GM21526 (cell line): ENCODE measurements at regions not wholly inside any gene's neighbourhood (a gene's known extent, or its start where the extent isn't known, plus 50 kb on each side); places are given as distances from the start of the nearest gene placed in this dataset.
"Not testable (repeated sequence)": the region's sequence is repeated elsewhere in the genome, so short reads cannot be mapped to it uniquely, and the experiment has no call there.

Source experiments
- ATAC-seq: cut with Tn5 transposase; IDR thresholded peaks from one replicate; pipeline ENCODE4 v1.9.1; 2021; ENCODE audit warnings: moderate library complexity; ENCODE audit not compliant: unreplicated experiment, low FRiP score

- ATAC-seq = no peak
These were observed 1050.6 kb upstream of the GRIA3 start for GRCh38 chrX:122133478-122133877.

GRCh38 chrX:122134291-122134690 lies 1049.8 kb upstream of the GRIA3 start:
- no peak for ATAC-seq

- ATAC-seq = no peak
These were observed 1049.0 kb upstream of the GRIA3 start for GRCh38 chrX:122135070-122135469.

- ATAC-seq = not testable (repeated sequence)
These were observed 1043.9 kb upstream of the GRIA3 start for GRCh38 chrX:122140219-122140618.

- no peak for ATAC-seq
These were observed 1030.1 kb upstream of the GRIA3 start for GRCh38 chrX:122154019-122154418.

- no peak for ATAC-seq
These were observed 1015.8 kb upstream of the GRIA3 start for GRCh38 chrX:122168241-122168640.

GRCh38 chrX:122184791-122185190 lies 999.3 kb upstream of the GRIA3 start:
- no peak for ATAC-seq

- no peak for ATAC-seq
These were observed 996.9 kb upstream of the GRIA3 start for GRCh38 chrX:122187069-122187713.

- no peak for ATAC-seq
These were observed 995.3 kb upstream of the GRIA3 start for GRCh38 chrX:122188751-122189150.

GRCh38 chrX:122196343-122196742 lies 987.7 kb upstream of the GRIA3 start:
- ATAC-seq = no peak

GRCh38 chrX:122203399-122203798 lies 980.7 kb upstream of the GRIA3 start:
- no peak for ATAC-seq

GRCh38 chrX:122218666-122219065 lies 965.4 kb upstream of the GRIA3 start:
- no peak for ATAC-seq

- ATAC-seq = no peak
These were observed 964.9 kb upstream of the GRIA3 start for GRCh38 chrX:122219226-122219625.

- no peak for ATAC-seq
These were observed 964.3 kb upstream of the GRIA3 start for GRCh38 chrX:122219735-122220134.

- ATAC-seq = no peak
These were observed 963.3 kb upstream of the GRIA3 start for GRCh38 chrX:122220644-122221373.

- ATAC-seq = not testable (repeated sequence)
These were observed 962.3 kb upstream of the GRIA3 start for GRCh38 chrX:122221810-122222209.

GRCh38 chrX:122224137-122224536 lies 959.9 kb upstream of the GRIA3 start:
- ATAC-seq = not testable (repeated sequence)

- ATAC-seq = no peak
These were observed 945.3 kb upstream of the GRIA3 start for GRCh38 chrX:122238801-122239200.

GRCh38 chrX:122241959-122242358 lies 942.1 kb upstream of the GRIA3 start:
- ATAC-seq = no peak

- no peak for ATAC-seq
These were observed 940.0 kb upstream of the GRIA3 start for GRCh38 chrX:122244080-122244479.

GRCh38 chrX:122245175-122245574 lies 938.9 kb upstream of the GRIA3 start:
- no peak for ATAC-seq

GRCh38 chrX:122245943-122246342 lies 938.1 kb upstream of the GRIA3 start:
- no peak for ATAC-seq
